GM12891 (cell line): ENCODE measurements at regions not wholly inside any gene's neighbourhood (a gene's known extent, or its start where the extent isn't known, plus 50 kb on each side); places are given as distances from the start of the nearest gene placed in this dataset.

Experiments used
- DNase-seq: peaks from one replicate; pipeline ENCODE4 v3.0.0; 2011; ENCODE audit warnings: low spot score; ENCODE audit not compliant: insufficient read length
- FAIRE-seq: peaks from 2 replicates; lab custom pipeline; 2011; peaks lifted over from hg19 to GRCh38; lab: Jason Lieb, UNC
- PAX5 ChIP-seq: IDR thresholded peaks from 2 replicates; pipeline ENCODE4 v1.6.1; 2011; ENCODE audit warnings: low read length, moderate library complexity, mild to moderate bottlenecking; ENCODE audit not compliant: insufficient read depth, severe bottlenecking
- POLR2A ChIP-seq: IDR thresholded peaks from 2 replicates; pipeline ENCODE4 v1.6.1; 2011; ENCODE audit warnings: low read depth, low read length, control low read depth
- POLR2AphosphoS5 ChIP-seq: IDR thresholded peaks from 2 replicates; pipeline ENCODE4 v1.6.1; 2011; ENCODE audit warnings: low read depth, low read length, control low read depth
- POU2F2 ChIP-seq: IDR thresholded peaks from 2 replicates; pipeline ENCODE4 v1.6.1; 2011; ENCODE audit warnings: low read depth, mild to moderate bottlenecking, control low read depth, low read length, moderate library complexity
- SPI1 ChIP-seq: IDR thresholded peaks from 2 replicates; pipeline ENCODE4 v1.6.1; 2011; ENCODE audit warnings: low read depth, low read length, control low read depth
- TAF1 ChIP-seq: IDR thresholded peaks from 2 replicates; pipeline ENCODE4 v1.6.1; 2011; ENCODE audit warnings: low read depth, low read length, control low read depth

DNA sequence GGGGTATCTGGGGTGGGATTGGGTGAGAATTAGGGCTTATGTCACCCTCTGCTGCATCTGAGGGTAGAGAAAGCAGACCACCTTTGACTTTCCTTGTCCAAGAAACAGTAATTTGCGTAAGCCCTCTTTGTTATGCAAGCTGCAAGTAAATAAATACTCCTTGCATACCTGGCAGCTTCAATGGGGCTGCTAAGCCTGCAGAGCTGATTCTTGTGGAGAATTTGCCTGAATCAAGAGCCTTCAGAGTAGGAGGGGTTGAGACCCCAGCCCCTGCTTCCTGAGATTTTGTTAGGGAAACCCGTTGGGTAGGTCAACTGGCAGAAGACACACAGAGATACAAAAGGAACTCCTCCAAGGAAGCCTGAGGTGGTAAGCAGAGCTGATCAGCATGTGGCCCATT lies 515.1 kb downstream of the DMAC1 start:
- FAIRE-seq (no peak), DNase-seq (no peak)
- TF ChIP-seq POU2F2 (no peak), POLR2AphosphoS5 (no peak), POLR2A (no peak), TAF1 (no peak), SPI1 (no peak), PAX5 (no peak)

DNA sequence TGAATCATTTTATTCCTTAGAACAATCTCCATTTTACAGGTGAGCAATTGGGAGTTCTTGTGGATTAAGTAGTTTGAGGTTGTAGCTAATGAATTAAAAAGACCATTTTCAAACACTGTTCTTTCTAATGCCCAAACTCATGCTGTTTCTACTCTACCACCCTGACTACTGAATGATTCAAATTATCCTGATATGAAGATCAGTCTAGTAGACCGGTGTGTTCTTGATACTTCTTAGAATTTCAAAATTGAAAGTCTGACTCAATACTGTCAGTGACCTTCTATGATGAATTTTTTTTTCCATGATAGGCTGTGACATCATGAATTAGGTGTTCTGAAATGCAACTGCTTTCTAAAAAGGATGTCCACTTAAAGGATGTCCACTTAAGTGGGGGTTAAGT lies 515.5 kb downstream of the DMAC1 start:
- TF ChIP-seq SPI1: no peak
- no peak for TF ChIP-seq PAX5
- TF ChIP-seq POLR2AphosphoS5: no peak
- TF ChIP-seq TAF1: no peak
- no peak for TF ChIP-seq POU2F2
- no peak for TF ChIP-seq POLR2A
- FAIRE-seq: no peak
- DNase-seq: no peak

DNA sequence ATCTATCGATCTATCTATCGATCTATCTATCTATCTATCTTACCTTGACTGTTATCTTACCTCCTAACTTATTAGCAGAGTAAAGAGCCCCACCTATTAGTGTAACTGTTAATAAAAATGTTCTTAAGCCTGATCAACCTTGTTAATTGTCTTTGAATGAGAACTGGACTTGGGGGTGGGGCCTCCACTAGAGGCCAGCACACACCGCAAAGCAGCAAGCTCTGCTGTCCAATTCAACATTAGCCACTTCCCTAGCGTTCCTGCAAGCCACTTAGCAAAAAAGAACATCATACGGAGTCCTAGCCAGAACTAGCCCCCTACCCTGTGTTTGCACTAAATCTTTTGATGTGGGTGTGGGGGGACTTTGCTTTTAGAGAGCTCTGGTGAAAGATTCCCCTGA lies 515.8 kb downstream of the KDM4C start:
- no peak for DNase-seq
- TF ChIP-seq PAX5: no peak
- TF ChIP-seq TAF1: no peak
- no peak for TF ChIP-seq POLR2AphosphoS5
- no peak for TF ChIP-seq POLR2A

DNA sequence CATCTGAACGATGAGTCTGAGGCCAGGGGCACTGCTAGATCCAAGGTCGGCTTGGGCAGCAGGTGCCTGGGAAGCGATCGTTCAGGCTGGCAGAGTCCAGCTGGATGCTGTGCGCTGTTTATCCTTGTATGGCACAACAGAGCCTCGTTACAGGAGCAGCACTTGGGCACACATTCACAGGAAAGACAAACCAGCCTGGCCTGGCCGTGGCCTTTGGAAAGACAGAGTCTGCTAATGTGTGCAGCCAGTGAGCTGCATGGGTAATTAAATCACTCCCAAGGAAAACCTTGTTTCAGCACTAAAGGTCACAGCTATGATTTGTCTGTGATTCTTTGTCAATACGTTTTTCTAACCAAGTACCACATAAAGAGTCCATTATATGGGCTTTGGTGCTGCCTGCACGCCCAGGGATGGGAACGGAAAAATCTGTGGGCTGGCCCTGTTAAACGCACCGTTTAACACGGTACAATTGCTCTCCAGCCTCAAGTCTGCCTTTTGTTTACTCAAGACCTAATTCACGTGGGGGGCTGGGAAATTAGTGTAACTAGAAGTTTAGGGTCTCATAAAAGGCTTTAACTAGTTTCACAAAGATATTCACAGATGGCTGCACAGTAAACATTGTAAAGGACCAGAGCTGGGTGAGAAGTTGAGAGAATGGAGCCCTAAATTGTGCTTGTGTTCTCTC lies 509.3 kb downstream of the KDM4C start:
- no peak for FAIRE-seq
- TF ChIP-seq PAX5: no peak
- TF ChIP-seq SPI1: no peak
- TF ChIP-seq POLR2A: no peak
- TF ChIP-seq TAF1: no peak
- TF ChIP-seq POLR2AphosphoS5: no peak
- no peak for DNase-seq

More for the DNA sequence above, 515.8 kb downstream of the KDM4C start:
- FAIRE-seq: no peak

DNA sequence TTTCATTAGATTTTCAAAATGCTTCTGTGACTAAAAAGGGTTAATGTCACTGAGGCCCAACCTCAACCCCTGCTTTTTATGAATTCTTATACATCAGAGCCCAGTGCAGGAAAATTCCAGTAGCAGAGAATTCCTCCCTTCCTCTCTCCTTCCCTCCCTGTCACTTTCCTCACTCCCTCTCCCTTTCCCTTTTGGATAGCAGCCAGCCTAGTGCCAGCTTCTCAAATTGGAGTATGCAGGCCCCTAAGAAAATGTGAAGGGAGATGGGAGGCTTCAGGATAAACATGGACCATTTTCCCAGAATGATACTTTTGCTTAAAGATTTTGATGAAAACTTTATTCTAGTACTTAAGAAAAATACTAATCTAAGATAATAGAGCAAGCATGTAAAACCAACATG lies 507.4 kb downstream of the KDM4C start:
- FAIRE-seq (no peak), DNase-seq (no peak)
- TF ChIP-seq PAX5 (no peak), POLR2AphosphoS5 (no peak), SPI1 (no peak), TAF1 (no peak), POLR2A (no peak), POU2F2 (no peak)

DNA sequence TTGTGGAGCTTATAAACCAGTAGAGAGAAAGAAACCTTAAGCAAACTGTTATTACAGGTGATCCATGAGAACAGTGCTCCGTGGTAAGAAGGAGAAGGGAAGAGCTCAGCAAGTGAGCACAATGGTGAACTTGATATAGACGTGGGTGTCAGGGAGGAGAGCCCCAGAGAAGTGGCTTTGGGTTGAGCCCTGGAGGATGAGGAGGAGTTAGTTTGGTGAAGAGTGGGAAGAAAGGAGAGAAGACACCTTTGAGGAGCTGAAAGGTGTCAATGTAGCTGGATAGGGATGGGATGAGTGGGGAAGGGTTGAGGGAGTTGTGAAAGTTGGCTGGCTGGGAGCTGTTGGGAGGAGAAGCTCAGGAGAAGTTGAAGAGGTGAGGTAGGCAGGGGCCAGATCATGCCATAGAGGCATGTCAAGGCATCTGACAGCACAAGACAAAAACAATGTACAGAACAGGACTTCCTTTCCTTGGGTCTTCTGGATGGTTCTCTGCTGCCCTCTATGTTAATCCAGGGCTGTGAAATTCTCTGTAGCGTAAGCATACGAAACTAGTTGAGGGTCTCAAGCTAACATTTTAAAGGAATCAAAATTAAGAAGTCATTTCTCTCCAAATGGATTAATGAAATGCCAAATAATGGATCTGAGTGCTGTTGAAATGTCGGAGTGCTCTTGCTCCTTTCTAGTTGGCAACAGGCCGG lies 501.9 kb downstream of the KDM4C start:
- DNase-seq: no peak
- TF ChIP-seq POLR2AphosphoS5 (no peak), SPI1 (no peak), TAF1 (no peak), POU2F2 (no peak)
- FAIRE-seq: no peak

DNA sequence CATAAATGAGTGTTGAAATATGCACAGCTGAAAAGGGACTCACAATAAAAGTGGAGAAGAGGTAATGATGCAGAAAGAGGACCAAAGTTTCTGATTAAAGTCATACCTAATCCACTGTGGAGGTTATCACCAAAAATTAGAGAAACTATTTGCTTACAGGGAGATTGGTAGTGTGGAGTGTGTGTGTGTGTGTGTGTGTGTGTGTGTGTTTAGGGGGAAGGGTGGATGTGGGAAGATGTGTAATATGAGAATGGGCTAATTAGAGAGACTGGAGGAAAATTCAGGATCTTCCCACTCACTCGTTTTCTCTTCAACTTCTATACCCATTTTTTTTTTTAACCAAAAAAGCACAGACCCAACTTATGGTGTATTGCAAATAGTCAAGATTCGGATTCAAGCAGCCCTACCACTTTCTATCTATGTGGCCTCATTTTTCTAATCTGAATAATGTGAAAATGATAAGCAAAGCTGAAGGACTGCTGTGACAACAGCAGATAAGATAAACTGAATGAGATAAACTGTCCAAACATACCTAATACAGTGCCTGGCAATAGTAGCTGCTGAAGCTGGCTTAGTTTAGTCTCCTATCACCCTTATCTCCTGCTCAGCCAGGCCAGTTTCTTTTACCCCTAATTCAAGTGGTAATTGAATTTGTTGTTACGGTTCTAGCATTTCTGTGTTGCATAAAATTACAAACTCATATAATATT lies 501.1 kb downstream of the KDM4C start:
- FAIRE-seq (no peak), DNase-seq (no peak)
- TF ChIP-seq POLR2A: no peak
- no peak for TF ChIP-seq POLR2AphosphoS5
- TF ChIP-seq TAF1: no peak
- TF ChIP-seq POU2F2: no peak
- no peak for TF ChIP-seq PAX5
- no peak for TF ChIP-seq SPI1

DNA sequence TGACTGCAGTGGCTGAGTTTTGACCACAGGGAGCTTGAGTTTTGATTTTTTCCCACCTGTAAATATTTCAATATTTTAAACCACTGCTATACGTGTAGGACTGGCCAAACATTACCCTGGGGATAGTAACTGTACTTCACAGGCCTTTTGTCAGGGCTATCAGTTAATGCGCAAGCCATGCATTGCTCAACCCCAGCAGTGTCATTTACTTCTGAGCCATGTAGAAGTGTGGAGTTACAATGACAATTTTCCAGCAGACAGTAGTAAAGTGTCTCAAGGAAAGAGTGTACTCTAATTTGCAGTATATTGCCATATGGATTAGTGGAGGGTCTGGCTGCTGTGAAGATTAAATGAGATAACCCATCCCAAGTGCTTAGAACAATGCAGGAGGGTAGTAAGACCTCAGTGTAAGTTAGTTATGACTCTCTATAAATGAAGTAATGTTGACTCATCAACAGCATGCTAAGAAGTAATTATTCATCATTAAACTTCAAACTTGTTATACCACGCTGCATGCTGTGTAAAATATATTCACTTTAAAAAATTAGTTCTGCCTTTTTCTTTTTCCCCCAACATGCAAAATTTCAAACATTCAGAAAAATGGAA lies 489.2 kb downstream of the KDM4C start:
- TF ChIP-seq POLR2AphosphoS5: no peak
- TF ChIP-seq POU2F2: no peak
- TF ChIP-seq POLR2A: no peak
- no peak for TF ChIP-seq SPI1
- no peak for TF ChIP-seq TAF1
- no peak for TF ChIP-seq PAX5
- DNase-seq (no peak), FAIRE-seq (no peak)
